Stimulated activated CD8-positive, alpha-beta memory T cell treated with anti-CD3 and anti-CD28 coated beads, Interleukin-12 subunit alpha, Interleukin-12 subunit beta, amount 100 ng/mL, for 4 hours (primary cell): ENCODE measurements at regions not wholly inside any gene's neighbourhood (a gene's known extent, or its start where the extent isn't known, plus 50 kb on each side); places are given as distances from the start of the nearest gene placed in this dataset.

ENCODE experiments used
- DNase-seq: peaks from one replicate; pipeline ENCODE4 v3.0.0-alpha.2; 2020; ENCODE audit warnings: low read depth

- no peak for DNase-seq
Measured at GRCh38 chr15:98387866-98388265, 260.5 kb upstream of the IGF1R start.

DNA sequence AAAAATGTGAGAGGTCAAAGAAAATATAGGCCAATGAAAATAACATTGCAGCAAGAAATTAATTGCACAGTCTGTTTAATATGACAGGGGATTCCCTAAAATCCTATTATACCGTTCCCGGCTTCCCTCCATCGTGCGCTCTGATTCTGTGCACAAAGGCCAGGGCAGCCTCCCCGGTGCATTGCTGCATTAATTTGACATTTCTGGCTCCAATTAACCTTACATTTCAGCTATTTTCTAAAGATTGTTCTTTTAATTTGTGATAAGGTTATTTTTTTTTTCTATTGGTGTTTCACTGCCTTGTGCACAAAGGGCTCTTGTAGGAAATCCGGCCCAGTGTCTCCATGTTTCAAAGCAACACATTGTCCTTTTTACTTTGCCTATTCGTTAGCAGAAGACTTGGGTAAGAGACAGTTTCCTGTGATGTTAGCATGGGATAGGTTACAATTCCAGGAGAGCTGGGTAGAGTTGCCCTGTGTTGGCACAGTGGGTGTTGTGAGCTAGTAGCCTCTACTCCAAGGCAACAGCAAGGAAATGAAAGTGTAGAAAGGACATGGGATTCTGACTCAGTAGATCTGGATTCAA, 257.3 kb upstream of the IGF1R start:
- DNase-seq = no peak

GRCh38 chr15:98391568-98391967, 256.8 kb upstream of the IGF1R start:
- no peak for DNase-seq

- no peak for DNase-seq
Measured at GRCh38 chr15:98393471-98393870, 254.9 kb upstream of the IGF1R start.

- no peak for DNase-seq
Measured at GRCh38 chr15:98394546-98394945, 253.8 kb upstream of the IGF1R start.

GRCh38 chr15:98395974-98396610, 252.2 kb upstream of the IGF1R start:
- no peak for DNase-seq

- no peak for DNase-seq
Measured at GRCh38 chr15:98397419-98397818, 250.9 kb upstream of the IGF1R start.

- DNase-seq = no peak
Measured at GRCh38 chr15:98398056-98398455, 250.3 kb upstream of the IGF1R start.

GRCh38 chr15:98398886-98399285, 249.5 kb upstream of the IGF1R start:
- no peak for DNase-seq

DNA sequence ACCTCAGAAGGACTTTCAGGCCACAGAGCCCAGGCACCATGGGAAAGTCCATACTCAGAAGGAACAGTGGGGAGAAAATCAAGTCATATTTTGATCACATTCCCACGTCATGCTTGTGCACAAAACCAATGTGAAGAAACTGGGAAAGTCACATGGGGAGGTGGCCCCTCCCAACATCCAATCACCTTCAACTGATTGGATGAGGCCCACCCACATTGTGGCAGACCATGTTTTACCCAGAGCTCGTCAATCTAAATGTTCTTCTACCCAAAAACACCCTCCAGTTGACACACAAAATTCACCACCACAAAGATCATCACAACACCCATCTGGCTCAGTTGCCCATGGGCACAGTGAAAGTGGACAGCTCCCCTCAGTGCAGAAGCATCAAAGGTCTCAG, 248.2 kb upstream of the IGF1R start:
- DNase-seq = no peak

- DNase-seq = no peak
Measured at GRCh38 chr15:98401029-98401428, 247.3 kb upstream of the IGF1R start.

DNA sequence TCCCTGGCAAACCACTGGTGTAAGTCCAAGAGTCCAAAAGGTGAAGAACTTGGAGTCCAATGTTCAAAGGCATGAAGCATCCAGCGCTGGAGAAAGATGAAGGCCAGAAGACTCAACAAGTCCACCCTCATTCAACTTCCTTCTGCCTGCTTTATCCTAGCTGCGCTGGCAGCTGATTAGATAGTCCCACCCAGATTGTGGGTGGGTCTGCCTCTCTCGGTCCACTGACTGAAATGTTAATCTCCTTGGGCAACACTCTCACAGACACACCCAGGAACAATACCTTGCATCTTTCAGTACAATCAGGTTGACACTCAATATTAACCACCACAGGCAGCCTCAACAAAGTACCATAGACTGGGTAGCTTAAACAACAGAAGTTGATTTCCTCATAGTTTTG, 245.9 kb upstream of the IGF1R start:
- DNase-seq = no peak

- DNase-seq = no peak
Measured at GRCh38 chr15:98403169-98403568, 245.2 kb upstream of the IGF1R start.

DNA sequence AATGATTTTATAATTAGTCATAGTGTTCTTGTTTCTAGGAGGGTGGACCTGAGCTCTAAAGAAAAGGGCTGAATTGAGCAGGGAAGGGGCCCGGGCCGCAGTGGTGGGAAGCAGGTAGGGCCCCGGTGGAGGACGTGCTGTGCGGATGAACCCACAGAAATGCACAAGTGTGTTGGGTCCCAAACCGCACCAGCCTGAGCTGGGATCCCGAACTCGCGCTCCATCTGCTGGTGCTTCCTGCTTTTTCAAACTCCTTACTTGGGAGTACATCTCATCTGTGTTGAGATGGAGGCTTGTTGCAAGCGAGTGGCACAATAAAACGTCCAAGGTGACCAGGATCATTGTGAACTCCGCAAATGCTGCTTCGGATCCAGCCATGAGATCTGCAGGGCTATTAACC, 244.8 kb upstream of the IGF1R start:
- DNase-seq = no peak

- no peak for DNase-seq
Measured at GRCh38 chr15:98405013-98405412, 243.3 kb upstream of the IGF1R start.

DNA sequence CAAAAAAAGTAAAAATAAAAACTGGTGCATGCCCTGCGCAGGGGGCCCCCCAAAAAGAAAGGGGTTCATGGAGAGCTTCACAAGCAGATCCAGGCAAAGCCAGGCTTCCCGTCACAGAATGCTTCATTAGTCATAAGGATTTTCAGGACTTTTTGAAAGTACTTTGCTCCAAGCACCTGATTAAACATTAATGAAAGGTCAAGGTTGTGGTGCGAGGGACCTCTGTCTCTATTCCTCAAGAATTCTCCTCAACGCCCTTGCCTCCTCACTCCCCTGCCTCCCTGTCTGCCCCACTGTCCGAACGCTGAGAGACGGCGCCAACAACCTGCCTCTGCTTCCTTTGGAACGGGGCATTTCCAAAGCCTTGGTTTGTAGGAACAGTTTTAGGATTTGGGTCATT, 240.1 kb upstream of the IGF1R start:
- no peak for DNase-seq

GRCh38 chr15:98410328-98410727, 238.0 kb upstream of the IGF1R start:
- no peak for DNase-seq

DNA sequence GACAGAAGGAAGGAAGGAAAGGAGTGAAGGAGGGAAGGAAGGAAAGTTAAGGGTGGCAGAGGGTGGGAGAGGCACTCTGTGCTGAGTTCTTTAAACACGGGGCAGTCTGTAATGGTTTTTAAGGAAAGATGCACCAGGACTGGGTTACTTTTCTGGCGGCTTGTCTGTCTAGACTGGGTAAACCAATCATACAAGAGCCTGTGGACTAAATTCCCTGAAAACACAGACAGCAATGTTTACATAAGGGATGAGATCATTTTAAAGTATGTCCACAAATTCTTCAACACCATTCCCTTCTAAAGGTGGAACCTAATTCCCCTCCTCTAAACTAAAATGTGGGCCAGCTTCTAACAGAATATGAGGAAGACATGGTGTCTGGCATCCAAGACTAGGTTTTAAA, 235.5 kb upstream of the IGF1R start:
- no peak for DNase-seq

DNA sequence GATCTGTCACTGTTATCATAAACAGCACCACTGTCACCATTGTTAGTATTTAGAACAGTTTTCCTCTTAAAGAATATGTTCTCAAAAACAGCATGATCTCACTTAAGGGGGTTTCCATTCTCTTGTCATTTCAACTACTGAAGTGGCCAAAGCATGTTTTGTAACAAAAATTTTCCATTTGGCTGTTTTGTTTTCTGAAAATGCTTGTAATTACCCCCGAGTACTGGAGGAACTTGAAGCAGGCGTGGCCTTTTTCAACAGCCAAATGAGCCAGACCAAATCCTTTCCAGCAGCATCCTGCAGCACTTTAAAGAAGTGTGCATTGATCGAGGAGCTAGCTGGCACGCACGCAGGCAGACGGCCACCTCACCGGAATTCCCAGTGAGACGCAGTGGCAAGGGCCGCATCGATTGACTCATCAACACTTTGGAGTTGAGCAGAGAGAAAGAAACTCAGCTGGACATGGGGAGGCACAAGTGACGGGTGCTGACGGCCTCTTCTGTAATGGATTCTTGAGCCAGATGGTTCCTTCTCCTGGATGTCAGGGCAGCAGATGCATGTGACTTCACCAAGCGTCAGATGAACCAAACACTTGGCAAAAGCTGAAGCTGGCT, 234.3 kb upstream of the IGF1R start:
- no peak for DNase-seq

DNA sequence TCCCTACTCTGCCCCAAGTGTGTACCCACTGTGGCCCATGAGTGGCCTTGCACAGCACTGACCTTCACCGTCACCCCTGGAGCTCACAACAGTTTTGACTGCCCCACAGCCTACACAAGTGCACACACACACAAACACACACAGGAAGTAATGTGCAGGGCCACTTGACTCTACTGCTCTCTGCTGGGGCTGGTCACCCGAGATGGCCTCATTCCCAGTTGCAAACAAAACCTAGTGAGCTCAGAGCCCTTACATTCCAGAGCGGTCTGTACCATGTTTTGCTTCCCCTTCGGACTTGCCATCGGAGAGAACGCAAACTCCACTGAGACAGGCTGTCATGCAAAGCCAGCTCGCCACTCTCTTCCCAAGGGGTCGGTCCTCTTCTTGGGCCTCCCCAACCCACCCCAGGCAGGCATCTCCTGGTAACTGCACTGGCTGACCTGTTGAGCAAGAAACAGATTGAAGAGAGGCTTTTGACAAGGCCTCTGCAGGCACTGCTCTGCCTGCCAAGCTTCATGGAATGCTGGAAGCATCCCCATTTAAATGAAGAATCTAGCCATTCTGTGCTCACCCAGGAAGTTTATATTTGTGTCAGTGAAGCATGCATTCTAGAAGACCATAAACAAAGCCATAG, 232.0 kb upstream of the IGF1R start:
- no peak for DNase-seq

DNA sequence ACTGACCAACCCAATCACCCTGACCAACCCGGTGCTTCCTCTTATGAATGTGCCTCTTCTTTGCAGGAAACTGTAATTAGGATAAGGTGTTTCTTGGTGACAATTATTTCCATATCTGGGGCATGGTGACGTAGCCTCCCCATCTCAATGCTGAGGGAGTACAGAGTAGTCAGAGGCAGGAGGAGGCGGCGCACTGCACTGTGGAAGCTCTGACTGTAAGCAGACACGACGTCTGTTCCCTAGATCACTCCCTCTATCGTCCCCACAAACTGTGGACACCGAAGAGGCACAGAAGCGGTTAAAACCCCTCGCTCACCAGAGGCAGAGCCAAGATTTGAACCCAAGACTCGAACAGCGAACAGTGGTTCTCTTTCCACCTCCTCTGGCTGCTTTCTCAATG, 231.0 kb upstream of the IGF1R start:
- DNase-seq = no peak

DNA sequence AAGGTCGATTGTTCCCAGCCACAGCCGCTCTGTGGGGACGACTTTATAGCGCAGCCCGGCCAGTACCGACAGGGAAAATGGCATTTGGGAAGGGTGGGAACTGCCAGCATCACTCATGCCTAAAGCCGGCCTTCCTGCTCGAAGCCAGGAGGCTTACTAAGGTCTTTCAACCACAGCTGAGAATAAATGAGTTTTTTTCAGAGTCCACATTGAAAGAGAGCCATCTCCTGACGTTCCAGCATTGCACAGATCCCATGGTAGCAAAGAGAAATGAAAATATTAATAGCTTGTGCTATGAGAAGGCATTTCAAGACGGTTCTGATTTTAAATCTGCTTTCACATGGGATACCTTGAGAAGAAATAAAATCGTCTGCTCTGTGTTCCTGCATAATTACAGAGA, 230.2 kb upstream of the IGF1R start:
- DNase-seq = no peak

GRCh38 chr15:98419173-98419780, 229.1 kb upstream of the IGF1R start:
- no peak for DNase-seq
